ENCODE measurements at regions not wholly inside any gene's neighbourhood (a gene's known extent, or its start where the extent isn't known, plus 50 kb on each side); places are given as distances from the start of the nearest gene placed in this dataset.

DNA sequence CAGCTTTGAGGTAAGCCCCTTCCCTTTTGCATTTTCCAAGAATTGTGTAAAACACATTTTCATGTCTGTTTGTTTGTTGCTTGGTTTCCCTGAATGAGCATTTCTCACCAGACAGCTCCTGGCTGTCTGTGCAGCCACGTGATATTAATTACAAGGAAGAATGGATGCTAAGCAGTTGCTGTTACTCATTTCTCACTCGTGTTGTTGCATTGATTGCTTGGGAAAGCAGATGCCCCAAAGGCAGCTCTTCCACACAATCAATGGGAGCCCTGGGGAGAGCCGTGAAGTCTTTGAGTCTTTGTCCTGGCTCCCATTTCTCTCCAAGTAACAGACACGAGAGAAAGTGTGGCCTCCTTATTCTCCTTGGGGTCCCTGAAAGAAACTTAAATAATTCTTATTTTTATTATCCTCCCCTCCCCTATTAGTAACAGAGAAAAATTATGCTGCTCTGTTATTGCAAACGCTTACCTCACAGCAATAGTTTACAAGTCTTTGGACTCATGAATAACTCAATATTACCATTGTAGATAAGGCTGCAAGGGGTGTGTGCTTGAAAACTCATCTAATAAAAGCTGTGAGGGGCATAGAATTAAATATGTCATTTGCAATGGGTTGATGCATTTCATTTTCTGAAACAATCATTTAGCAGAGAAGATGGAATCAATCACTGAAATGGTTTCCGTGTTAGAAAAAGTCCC lies 127.7 kb upstream of the CAMK1G start:
- TF ChIP-seq CEBPB (IDR thresholded peaks at IDR 0.05) (no peak), EGR1 (IDR thresholded peaks at IDR 0.05) (no peak), TEAD4 (IDR thresholded peaks at IDR 0.05) (no peak), TCF12 (IDR thresholded peaks at IDR 0.05; ENCODE audit: low read depth) (no peak), TAF1 (IDR thresholded peaks at IDR 0.05; ENCODE audit: low read depth) (no peak), FOXM1 (IDR thresholded peaks at IDR 0.05; ENCODE audit: borderline replicate concordance, low read depth) (no peak), RAD21 (IDR thresholded peaks at IDR 0.05; ENCODE audit: low read depth) (no peak), CREB1 (IDR thresholded peaks at IDR 0.05; ENCODE audit: low read depth) (no peak), ZBTB7A (IDR thresholded peaks at IDR 0.05; ENCODE audit: low read depth) (no peak), NFIC (IDR thresholded peaks at IDR 0.05) (no peak), YY1 (IDR thresholded peaks at IDR 0.05; ENCODE audit: low read depth) (no peak), EP300 (IDR thresholded peaks at IDR 0.05; ENCODE audit: borderline replicate concordance) (no peak)
- TF ChIP-seq, protein P1, sequence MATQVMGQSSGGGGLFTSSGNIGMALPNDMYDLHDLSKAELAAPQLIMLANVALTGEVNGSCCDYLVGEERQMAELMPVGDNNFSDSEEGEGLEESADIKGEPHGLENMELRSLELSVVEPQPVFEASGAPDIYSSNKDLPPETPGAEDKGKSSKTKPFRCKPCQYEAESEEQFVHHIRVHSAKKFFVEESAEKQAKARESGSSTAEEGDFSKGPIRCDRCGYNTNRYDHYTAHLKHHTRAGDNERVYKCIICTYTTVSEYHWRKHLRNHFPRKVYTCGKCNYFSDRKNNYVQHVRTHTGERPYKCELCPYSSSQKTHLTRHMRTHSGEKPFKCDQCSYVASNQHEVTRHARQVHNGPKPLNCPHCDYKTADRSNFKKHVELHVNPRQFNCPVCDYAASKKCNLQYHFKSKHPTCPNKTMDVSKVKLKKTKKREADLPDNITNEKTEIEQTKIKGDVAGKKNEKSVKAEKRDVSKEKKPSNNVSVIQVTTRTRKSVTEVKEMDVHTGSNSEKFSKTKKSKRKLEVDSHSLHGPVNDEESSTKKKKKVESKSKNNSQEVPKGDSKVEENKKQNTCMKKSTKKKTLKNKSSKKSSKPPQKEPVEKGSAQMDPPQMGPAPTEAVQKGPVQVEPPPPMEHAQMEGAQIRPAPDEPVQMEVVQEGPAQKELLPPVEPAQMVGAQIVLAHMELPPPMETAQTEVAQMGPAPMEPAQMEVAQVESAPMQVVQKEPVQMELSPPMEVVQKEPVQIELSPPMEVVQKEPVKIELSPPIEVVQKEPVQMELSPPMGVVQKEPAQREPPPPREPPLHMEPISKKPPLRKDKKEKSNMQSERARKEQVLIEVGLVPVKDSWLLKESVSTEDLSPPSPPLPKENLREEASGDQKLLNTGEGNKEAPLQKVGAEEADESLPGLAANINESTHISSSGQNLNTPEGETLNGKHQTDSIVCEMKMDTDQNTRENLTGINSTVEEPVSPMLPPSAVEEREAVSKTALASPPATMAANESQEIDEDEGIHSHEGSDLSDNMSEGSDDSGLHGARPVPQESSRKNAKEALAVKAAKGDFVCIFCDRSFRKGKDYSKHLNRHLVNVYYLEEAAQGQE (IDR thresholded peaks at IDR 0.05; ENCODE audit: low read depth), result no peak
- TF ChIP-seq, protein P2, sequence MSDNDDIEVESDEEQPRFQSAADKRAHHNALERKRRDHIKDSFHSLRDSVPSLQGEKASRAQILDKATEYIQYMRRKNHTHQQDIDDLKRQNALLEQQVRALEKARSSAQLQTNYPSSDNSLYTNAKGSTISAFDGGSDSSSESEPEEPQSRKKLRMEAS (IDR thresholded peaks at IDR 0.05), result no peak
- TF ChIP-seq, protein P3, sequence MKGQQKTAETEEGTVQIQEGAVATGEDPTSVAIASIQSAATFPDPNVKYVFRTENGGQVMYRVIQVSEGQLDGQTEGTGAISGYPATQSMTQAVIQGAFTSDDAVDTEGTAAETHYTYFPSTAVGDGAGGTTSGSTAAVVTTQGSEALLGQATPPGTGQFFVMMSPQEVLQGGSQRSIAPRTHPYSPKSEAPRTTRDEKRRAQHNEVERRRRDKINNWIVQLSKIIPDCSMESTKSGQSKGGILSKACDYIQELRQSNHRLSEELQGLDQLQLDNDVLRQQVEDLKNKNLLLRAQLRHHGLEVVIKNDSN (IDR thresholded peaks at IDR 0.05), result no peak

DNA sequence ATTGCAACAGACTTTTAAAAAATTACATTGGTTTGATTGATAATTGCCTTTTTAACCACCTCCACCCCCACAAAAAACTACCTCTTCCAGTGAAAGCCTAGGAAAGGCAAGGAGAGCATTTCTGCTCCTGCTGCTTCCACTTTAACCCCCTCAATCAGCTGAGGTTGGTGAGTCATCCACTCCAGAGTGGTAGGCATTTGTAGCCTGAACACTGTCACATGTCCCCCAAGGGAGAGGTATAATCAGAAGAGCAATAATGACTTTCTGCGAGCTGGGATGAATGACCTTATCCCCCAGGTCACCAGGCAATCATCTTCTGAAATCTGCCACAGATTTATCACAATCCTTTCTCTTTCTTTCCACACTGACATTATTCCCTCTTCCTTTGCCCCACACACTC lies 126.6 kb upstream of the CAMK1G start:
- TF ChIP-seq EGR1 (IDR thresholded peaks at IDR 0.05) (no peak), CEBPB (IDR thresholded peaks at IDR 0.05) (no peak), NFIC (IDR thresholded peaks at IDR 0.05) (no peak), TAF1 (IDR thresholded peaks at IDR 0.05; ENCODE audit: low read depth) (no peak), TCF12 (IDR thresholded peaks at IDR 0.05; ENCODE audit: low read depth) (no peak), TEAD4 (IDR thresholded peaks at IDR 0.05) (no peak), EP300 (IDR thresholded peaks at IDR 0.05; ENCODE audit: borderline replicate concordance) (no peak), FOXM1 (IDR thresholded peaks at IDR 0.05; ENCODE audit: borderline replicate concordance, low read depth) (no peak), CREB1 (IDR thresholded peaks at IDR 0.05; ENCODE audit: low read depth) (no peak), ZBTB7A (IDR thresholded peaks at IDR 0.05; ENCODE audit: low read depth) (no peak), RAD21 (IDR thresholded peaks at IDR 0.05; ENCODE audit: low read depth) (no peak)
- TF ChIP-seq, protein P3 (IDR thresholded peaks at IDR 0.05), result no peak

DNA sequence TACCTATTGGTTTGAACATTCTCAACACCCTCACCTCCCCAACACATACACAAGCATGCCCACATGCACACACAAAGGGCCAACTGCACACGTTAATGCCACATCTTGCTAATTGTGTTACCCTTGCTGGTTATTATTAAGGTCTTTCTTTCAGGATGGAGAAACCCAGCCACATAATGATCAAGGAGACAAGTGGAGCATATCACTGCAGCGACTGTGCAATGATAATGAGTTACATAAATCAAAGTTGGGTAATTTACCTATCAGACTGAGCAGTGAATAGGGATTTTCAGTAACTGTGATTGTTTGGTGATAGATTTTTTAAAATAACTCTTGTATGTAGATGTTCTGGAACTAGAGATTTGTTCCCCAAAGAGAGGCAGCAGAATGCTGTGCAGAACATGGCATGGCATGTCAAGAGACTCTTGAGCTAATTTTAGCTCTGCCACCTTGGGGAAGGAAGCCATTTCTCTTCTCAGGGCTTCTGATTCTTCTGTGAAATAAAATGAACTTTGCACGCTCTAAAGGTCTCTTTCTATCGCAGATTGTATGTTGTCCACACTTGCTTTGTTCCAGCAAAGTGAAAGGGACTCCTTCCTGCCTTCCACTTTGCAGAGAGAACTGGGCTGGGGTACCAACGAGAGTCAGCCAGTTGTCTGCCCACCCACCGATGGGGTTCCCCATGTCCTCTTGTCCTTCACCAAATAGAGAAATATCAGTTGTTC lies 126.0 kb upstream of the CAMK1G start:
- TF ChIP-seq FOXM1 (IDR thresholded peaks at IDR 0.05; ENCODE audit: borderline replicate concordance, low read depth), result no peak
- TF ChIP-seq TEAD4 (IDR thresholded peaks at IDR 0.05), result no peak
- no peak for TF ChIP-seq RAD21 (IDR thresholded peaks at IDR 0.05; ENCODE audit: low read depth)
- TF ChIP-seq CEBPB (IDR thresholded peaks at IDR 0.05), result no peak
- no peak for TF ChIP-seq EP300 (IDR thresholded peaks at IDR 0.05; ENCODE audit: borderline replicate concordance)
- TF ChIP-seq, protein P3 (IDR thresholded peaks at IDR 0.05), result no peak
- TF ChIP-seq, protein P1 (IDR thresholded peaks at IDR 0.05; ENCODE audit: low read depth), result no peak
- no peak for TF ChIP-seq CREB1 (IDR thresholded peaks at IDR 0.05; ENCODE audit: low read depth)
- TF ChIP-seq EGR1 (IDR thresholded peaks at IDR 0.05), result no peak
- no peak for TF ChIP-seq ZBTB7A (IDR thresholded peaks at IDR 0.05; ENCODE audit: low read depth)
- no peak for TF ChIP-seq TAF1 (IDR thresholded peaks at IDR 0.05; ENCODE audit: low read depth)
- TF ChIP-seq, protein P2 (IDR thresholded peaks at IDR 0.05), result no peak
- no peak for TF ChIP-seq YY1 (IDR thresholded peaks at IDR 0.05; ENCODE audit: low read depth)
- no peak for TF ChIP-seq TCF12 (IDR thresholded peaks at IDR 0.05; ENCODE audit: low read depth)
- TF ChIP-seq NFIC (IDR thresholded peaks at IDR 0.05), result no peak

DNA sequence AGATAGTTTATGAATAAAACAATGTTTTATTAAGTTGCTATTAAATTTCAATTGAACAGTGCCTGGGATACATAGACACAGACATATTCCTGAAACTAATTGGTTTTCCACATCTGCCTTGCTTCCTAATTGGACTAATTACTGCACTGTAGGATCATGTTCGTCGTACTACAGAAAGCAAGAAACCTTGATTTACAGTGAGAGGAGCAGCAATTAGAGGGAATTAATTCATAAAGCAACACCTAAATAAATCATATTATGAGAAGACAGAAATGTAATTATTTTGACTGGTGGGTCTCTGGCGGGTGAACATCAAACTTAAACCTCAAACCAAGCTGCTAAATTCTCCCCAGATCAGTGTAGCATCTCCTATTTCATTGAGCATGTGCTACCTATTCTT lies 124.6 kb upstream of the CAMK1G start:
- TF ChIP-seq, protein P3 (IDR thresholded peaks at IDR 0.05), result no peak
- TF ChIP-seq TCF12 (IDR thresholded peaks at IDR 0.05; ENCODE audit: low read depth), result no peak
- TF ChIP-seq, protein P1 (IDR thresholded peaks at IDR 0.05; ENCODE audit: low read depth), result no peak
- no peak for TF ChIP-seq RAD21 (IDR thresholded peaks at IDR 0.05; ENCODE audit: low read depth)
- no peak for TF ChIP-seq FOXM1 (IDR thresholded peaks at IDR 0.05; ENCODE audit: borderline replicate concordance, low read depth)
- TF ChIP-seq, protein P2 (IDR thresholded peaks at IDR 0.05), result no peak
- TF ChIP-seq EP300 (IDR thresholded peaks at IDR 0.05; ENCODE audit: borderline replicate concordance), result no peak
- TF ChIP-seq YY1 (IDR thresholded peaks at IDR 0.05; ENCODE audit: low read depth), result no peak
- no peak for TF ChIP-seq TEAD4 (IDR thresholded peaks at IDR 0.05)
- no peak for TF ChIP-seq CEBPB (IDR thresholded peaks at IDR 0.05)
- no peak for TF ChIP-seq CREB1 (IDR thresholded peaks at IDR 0.05; ENCODE audit: low read depth)
- no peak for TF ChIP-seq TAF1 (IDR thresholded peaks at IDR 0.05; ENCODE audit: low read depth)
- no peak for TF ChIP-seq NFIC (IDR thresholded peaks at IDR 0.05)
- no peak for TF ChIP-seq EGR1 (IDR thresholded peaks at IDR 0.05)
- TF ChIP-seq ZBTB7A (IDR thresholded peaks at IDR 0.05; ENCODE audit: low read depth), result no peak

Data from Ishikawa (cell line).